PC-9 (cell line): ENCODE measurements at regions not wholly inside any gene's neighbourhood (a gene's known extent, or its start where the extent isn't known, plus 50 kb on each side); places are given as distances from the start of the nearest gene placed in this dataset.

Experiments used
- BruUV-seq: library from RNA; stranded (reverse); fragments of 400-500 nt; replicated peaks from 2 replicates; lab custom pipeline; 2021; lab: Mats Ljungman, UMichigan
- CTCF ChIA-PET: fragments of 300-600 bp; sonication (Branson Sonifier 250); formaldehyde crosslinking; loops from one replicate; lab custom pipeline; 2022; ENCODE audit warnings: antibody characterized with exemption; lab: Charles Lee
- POLR2A ChIA-PET: fragments of 300-600 bp; sonication (Branson Sonifier 250); formaldehyde crosslinking; loops from one replicate; lab custom pipeline; 2022; ENCODE audit warnings: antibody characterized with exemption; ENCODE audit not compliant: unreplicated experiment; lab: Charles Lee
- DNase-seq, 2 experiments: peaks; one replicate each; pipeline versions ENCODE4 v3.0.0 to v3.0.0-alpha.2; 2015 to 2022; ENCODE audit warnings: mixed read lengths in 1 of 2
- H2AFZ ChIP-seq: fragments of 200-600 bp; sonication (generic); 2 replicates; pipeline ENCODE4 v1.8.1; 2017; ENCODE audit warnings: antibody characterized with exemption
- H3F3A ChIP-seq: fragments of 200-600 bp; sonication (generic); 2 replicates; pipeline ENCODE4 v1.8.1; 2017; ENCODE audit warnings: antibody characterized with exemption, mild to moderate bottlenecking, low read depth; ENCODE audit not compliant: insufficient read depth
- H3K27ac ChIP-seq: fragments of 200-600 bp; sonication (generic); 2 replicates; pipeline ENCODE4 v1.6.1; 2016; ENCODE audit warnings: mixed run types
- H3K27me3 ChIP-seq: fragments of 200-600 bp; sonication (generic); 2 replicates; pipeline ENCODE4 v1.6.1; 2016; ENCODE audit warnings: low read depth, mixed run types; ENCODE audit not compliant: insufficient read depth
- H3K36me3 ChIP-seq: fragments of 200-600 bp; sonication (generic); 2 replicates; pipeline ENCODE4 v1.6.1; 2016; ENCODE audit warnings: low read depth, mixed run types
- H3K4me1 ChIP-seq: fragments of 200-600 bp; sonication (generic); replicated peaks from 2 replicates; pipeline ENCODE4 v1.6.1; 2016; ENCODE audit warnings: mixed run types; ENCODE audit not compliant: insufficient read depth
- H3K4me2 ChIP-seq: fragments of 200-600 bp; sonication (generic); 2 replicates; pipeline ENCODE4 v1.6.1; 2017; ENCODE audit warnings: mixed run types
- H3K4me3 ChIP-seq: fragments of 200-600 bp; sonication (generic); 2 replicates; pipeline ENCODE4 v1.6.1; 2016; ENCODE audit warnings: mixed run types
- H3K79me2 ChIP-seq: fragments of 200-600 bp; sonication (generic); 2 replicates; pipeline ENCODE4 v1.6.1; 2017; ENCODE audit warnings: low read depth, mixed run types
- H3K9me2 ChIP-seq: fragments of 200-600 bp; sonication (generic); 2 replicates; pipeline ENCODE4 v1.8.1; 2017; ENCODE audit warnings: mild to moderate bottlenecking; ENCODE audit not compliant: insufficient read depth
- H3K9me3 ChIP-seq: fragments of 200-600 bp; sonication (generic); 2 replicates; pipeline ENCODE4 v1.8.1; 2016; ENCODE audit warnings: low read depth; ENCODE audit not compliant: insufficient read depth
- H4K20me1 ChIP-seq: fragments of 200-600 bp; sonication (generic); 2 replicates; pipeline ENCODE4 v1.8.1; 2017; ENCODE audit not compliant: insufficient read depth
- EZH2 ChIP-seq: fragments of 200-600 bp; sonication (generic); IDR thresholded peaks from 2 replicates; pipeline ENCODE4 v1.8.0; 2017; ENCODE audit warnings: antibody characterized with exemption, low read depth
- intact Hi-C: fragments of 100-400 bp; cut with micrococcal nuclease; formaldehyde crosslinking; loops from one replicate; pipeline ENCODE4 v1.10.0; 2022; ENCODE audit not compliant: unreplicated experiment
- TF ChIP-seq, protein P1 (sequence below): fragments of 200-600 bp; sonication (generic); conservative IDR thresholded peaks from 2 replicates; pipeline ENCODE4 v1.6.1; 2017; ENCODE audit warnings: mixed run types, antibody characterized with exemption, mild to moderate bottlenecking, moderate library complexity

DNA sequence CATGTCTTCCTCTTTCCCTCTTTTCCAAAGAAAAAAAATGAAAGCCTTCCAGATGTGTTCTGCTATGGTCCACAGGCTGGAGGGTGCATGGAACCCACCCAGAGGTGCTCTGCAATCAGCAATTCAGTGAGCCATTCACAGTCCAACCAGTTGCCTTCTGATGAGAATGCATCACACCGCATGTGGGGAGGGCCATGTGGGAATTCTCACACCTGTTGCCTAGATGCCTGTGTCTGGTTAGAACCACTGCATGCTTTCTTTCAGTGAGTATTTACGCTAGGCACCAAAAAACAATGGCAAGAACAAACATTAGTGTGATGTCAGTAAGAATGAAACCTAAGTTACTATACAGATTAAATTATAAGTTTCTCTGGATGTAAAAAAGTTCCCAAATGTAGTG lies 311.6 kb upstream of the CDYL start:
- Histone ChIP-seq H3K9me2 (no peaks in the 10 kb centered on the region), H3K9me3 (no peaks in the 10 kb centered on the region), H3K4me1 (peaks cover under 1% of the 10 kb centered on the region), H3K27me3 (no peaks in the 10 kb centered on the region), H3F3A (no peaks in the 10 kb centered on the region), H4K20me1 (no peaks in the 10 kb centered on the region), H3K4me2 (no peak overlapping the region), H3K36me3 (no peaks in the 10 kb centered on the region), H3K27ac (no peak overlapping the region), H2AFZ (no peak overlapping the region), H3K79me2 (no peaks in the 10 kb centered on the region), H3K4me3 (no peak overlapping the region)
- ChIA-PET CTCF (no interaction called here), POLR2A (no interaction called here)
- DNase-seq: no peak
- intact Hi-C loops: no loop called here
- BruUV-seq: no TSS peak
- TF ChIP-seq, protein P1, sequence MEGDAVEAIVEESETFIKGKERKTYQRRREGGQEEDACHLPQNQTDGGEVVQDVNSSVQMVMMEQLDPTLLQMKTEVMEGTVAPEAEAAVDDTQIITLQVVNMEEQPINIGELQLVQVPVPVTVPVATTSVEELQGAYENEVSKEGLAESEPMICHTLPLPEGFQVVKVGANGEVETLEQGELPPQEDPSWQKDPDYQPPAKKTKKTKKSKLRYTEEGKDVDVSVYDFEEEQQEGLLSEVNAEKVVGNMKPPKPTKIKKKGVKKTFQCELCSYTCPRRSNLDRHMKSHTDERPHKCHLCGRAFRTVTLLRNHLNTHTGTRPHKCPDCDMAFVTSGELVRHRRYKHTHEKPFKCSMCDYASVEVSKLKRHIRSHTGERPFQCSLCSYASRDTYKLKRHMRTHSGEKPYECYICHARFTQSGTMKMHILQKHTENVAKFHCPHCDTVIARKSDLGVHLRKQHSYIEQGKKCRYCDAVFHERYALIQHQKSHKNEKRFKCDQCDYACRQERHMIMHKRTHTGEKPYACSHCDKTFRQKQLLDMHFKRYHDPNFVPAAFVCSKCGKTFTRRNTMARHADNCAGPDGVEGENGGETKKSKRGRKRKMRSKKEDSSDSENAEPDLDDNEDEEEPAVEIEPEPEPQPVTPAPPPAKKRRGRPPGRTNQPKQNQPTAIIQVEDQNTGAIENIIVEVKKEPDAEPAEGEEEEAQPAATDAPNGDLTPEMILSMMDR: no peak
- no peak for TF ChIP-seq EZH2

DNA sequence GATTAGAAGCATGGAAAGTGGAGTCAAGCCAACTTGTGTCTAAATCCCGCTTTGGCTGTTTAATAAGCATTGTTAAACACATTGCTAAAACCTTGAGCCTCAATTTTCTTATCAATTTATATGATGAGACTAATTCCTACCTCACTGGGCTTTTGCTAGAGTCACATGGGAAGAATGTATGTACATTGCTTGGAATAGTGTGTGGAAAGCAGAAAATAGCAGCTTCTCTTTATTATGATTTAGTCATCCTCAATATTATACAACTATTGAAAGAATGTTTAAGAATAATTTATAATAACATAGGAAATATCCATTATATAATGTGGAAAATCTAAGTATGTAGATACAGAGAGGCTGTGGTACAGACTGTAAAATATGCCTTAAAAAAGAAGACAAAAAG lies 313.0 kb upstream of the CDYL start:
- Histone ChIP-seq H3F3A (0 out of 2 replicates have a peak, but pooled peaks cover 9% of the 10 kb centered on the region), H2AFZ (no peak overlapping the region), H3K9me2 (no peaks in the 10 kb centered on the region), H3K27ac (no peak overlapping the region), H4K20me1 (no peaks in the 10 kb centered on the region), H3K4me1 (peaks cover 6% of the 10 kb centered on the region), H3K4me3 (no peak overlapping the region), H3K79me2 (no peaks in the 10 kb centered on the region), H3K27me3 (no peaks in the 10 kb centered on the region), H3K36me3 (no peaks in the 10 kb centered on the region), H3K9me3 (no peaks in the 10 kb centered on the region), H3K4me2 (no peak overlapping the region)
- CTCF ChIA-PET: no interaction called here
- POLR2A ChIA-PET: no interaction called here
- intact Hi-C loops: no loop called here
- no TSS peak for BruUV-seq
- no peak for TF ChIP-seq EZH2
- TF ChIP-seq, protein P1: no peak
- DNase-seq: no peak

GRCh38 chr6:4460586-4461475 lies 315.4 kb upstream of the CDYL start:
- no peak overlapping the region for H3K4me3 ChIP-seq
- no peaks in the 10 kb centered on the region for H3K79me2 ChIP-seq
- H3K9me3 ChIP-seq: no peaks in the 10 kb centered on the region
- TF ChIP-seq, protein P1: no peak
- no peak for TF ChIP-seq EZH2
- H3K4me1 ChIP-seq: peaks cover 6% of the 10 kb centered on the region
- no peak overlapping the region for H2AFZ ChIP-seq
- H3F3A ChIP-seq: 0 out of 2 replicates have a peak, but pooled peaks cover 9% of the 10 kb centered on the region
- CTCF ChIA-PET: no interaction called here
- H3K27me3 ChIP-seq: no peaks in the 10 kb centered on the region
- POLR2A ChIA-PET: no interaction called here
- DNase-seq: no peak
- no peaks in the 10 kb centered on the region for H3K9me2 ChIP-seq
- H3K4me2 ChIP-seq: no peak overlapping the region
- intact Hi-C loops: no loop called here
- H3K27ac ChIP-seq: no peak overlapping the region
- BruUV-seq: no TSS peak
- H3K36me3 ChIP-seq: no peaks in the 10 kb centered on the region
- no peaks in the 10 kb centered on the region for H4K20me1 ChIP-seq
